ENCODE measurements at regions not wholly inside any gene's neighbourhood (a gene's known extent, or its start where the extent isn't known, plus 50 kb on each side); places are given as distances from the start of the nearest gene placed in this dataset.
"Not testable (repeated sequence)": the region's sequence is repeated elsewhere in the genome, so short reads cannot be mapped to it uniquely, and the experiment has no call there.

DNA sequence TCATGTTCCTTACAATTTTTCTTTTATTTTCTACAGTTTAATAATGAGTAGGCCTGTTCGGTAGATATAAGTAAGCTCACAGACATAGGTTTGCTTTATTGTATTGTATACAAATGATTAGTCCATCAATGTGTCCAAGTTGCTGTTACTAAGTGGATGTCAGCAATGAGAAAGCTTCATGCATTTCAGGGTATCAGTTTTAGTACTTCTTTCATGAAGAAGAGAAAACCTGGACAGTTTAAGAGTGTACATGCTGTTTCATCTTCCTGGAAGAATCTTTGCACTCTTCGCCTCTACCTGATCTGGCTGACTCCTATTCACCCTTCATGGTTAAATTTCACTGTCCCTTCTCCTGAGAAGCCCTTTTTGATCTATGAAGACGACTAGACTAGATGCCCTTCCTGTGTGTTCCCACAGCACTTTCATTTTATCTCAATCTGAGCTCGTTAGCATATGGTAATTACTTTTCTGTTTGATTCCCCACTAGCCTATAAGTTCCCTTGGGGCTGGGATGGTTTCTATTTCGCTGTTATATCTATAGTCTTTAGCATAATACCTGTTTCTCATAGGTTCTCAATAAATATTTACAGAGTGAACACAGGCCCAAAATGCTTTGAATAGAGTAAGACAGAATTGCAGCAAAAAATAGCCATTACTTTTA is 70.7 kb downstream of the CETN3 start:
- peaks cover 4% of the 10 kb centered on the region for H3K27me3 Mint-ChIP-seq
- no peak for DNase-seq
- ChIA-PET CTCF (no interaction called here), POLR2A (no interaction called here)
- H3K4me3 Mint-ChIP-seq = no peak overlapping the region
- no peaks in the 10 kb centered on the region for H3K36me3 Mint-ChIP-seq (ENCODE audit: low read depth)
- H3K9me3 Mint-ChIP-seq = no peaks in the 10 kb centered on the region
- no peaks in the 10 kb centered on the region for H3K4me1 Mint-ChIP-seq
- no peak overlapping the region for H3K27ac Mint-ChIP-seq

DNA sequence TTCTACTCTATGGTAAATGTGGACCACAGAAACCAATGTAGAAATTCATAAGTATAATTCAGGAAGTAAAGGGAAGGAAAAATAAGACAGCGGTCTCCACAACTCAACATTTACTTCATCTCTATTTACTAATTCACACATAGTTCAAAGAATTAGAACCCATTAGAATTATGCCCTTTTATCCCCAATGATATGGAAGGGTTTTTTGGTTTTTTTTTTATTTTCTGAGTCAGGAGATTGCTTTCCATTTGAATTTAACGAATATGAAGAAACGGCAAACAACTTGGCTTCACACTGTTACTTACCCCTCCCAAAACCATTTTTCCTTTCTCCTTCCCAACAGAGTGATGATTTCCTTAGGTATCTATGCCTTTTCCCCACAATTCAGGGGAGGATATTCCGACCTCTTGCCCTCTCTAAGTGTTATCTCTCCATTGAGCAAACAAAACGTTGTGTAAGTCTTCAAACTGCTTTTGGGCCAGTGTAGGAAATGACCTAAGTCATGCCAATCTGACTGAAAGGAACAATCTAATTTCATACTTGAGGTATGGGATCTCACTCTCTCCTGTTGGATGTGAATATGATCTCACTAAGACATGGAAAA is 72.0 kb downstream of the CETN3 start:
- Mint-ChIP-seq H3K36me3 (ENCODE audit: low read depth) (no peaks in the 10 kb centered on the region), H3K9me3 (no peaks in the 10 kb centered on the region), H3K27me3 (peaks cover 4% of the 10 kb centered on the region), H3K4me1 (no peaks in the 10 kb centered on the region), H3K4me3 (no peak overlapping the region), H3K27ac (no peak overlapping the region)
- DNase-seq = no peak
- ChIA-PET CTCF (no interaction called here), POLR2A (no interaction called here)

DNA sequence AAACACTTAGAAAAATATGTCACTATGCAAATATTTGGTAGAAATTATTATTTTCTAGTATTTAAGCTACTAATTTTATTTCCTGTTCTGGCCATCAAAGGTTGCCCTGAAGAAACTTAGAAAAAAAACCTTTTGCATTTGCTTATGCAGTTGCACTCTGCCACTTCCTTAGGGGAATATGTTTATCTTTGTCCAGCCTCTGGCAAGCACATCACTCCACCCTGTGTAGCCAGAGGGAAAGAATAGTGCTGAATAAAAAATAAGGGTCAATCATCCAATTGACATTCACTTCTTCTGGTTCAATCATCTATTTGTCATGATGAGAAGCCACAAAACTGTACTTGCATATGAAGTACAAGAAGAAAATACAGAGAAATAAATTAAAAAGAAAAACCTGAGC is 72.8 kb downstream of the CETN3 start:
- H3K27me3 Mint-ChIP-seq = peaks cover 4% of the 10 kb centered on the region
- DNase-seq = no peak
- H3K36me3 Mint-ChIP-seq (ENCODE audit: low read depth) = no peaks in the 10 kb centered on the region
- no peak overlapping the region for H3K27ac Mint-ChIP-seq
- no peaks in the 10 kb centered on the region for H3K9me3 Mint-ChIP-seq
- H3K4me3 Mint-ChIP-seq = no peak overlapping the region
- H3K4me1 Mint-ChIP-seq = no peaks in the 10 kb centered on the region
- CTCF ChIA-PET = no interaction called here
- POLR2A ChIA-PET = no interaction called here

DNA sequence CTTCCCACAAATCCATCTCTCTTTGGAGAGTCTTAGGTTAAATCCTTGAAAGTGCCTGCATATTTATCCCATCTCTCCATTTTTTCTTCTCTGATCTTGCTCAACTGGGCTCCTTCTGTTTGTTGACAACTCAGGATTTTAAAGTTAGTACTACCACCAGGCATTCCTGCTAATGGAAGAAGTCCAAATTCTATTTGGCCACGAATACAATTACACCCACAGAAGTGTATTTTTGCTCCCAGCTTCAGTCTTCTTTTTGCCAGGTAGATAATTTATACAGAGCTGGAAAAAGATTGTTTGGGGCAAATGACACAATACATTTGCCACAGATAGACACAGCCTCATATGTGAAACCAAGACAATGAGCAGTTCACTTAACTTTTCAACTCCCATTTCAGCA is 74.8 kb downstream of the CETN3 start:
- Mint-ChIP-seq H3K4me3 (no peak overlapping the region), H3K4me1 (no peaks in the 10 kb centered on the region), H3K9me3 (no peaks in the 10 kb centered on the region), H3K27ac (no peak overlapping the region), H3K27me3 (peaks cover 4% of the 10 kb centered on the region), H3K36me3 (ENCODE audit: low read depth) (no peaks in the 10 kb centered on the region)
- CTCF ChIA-PET = no interaction called here
- no peak for DNase-seq
- POLR2A ChIA-PET = no interaction called here

DNA sequence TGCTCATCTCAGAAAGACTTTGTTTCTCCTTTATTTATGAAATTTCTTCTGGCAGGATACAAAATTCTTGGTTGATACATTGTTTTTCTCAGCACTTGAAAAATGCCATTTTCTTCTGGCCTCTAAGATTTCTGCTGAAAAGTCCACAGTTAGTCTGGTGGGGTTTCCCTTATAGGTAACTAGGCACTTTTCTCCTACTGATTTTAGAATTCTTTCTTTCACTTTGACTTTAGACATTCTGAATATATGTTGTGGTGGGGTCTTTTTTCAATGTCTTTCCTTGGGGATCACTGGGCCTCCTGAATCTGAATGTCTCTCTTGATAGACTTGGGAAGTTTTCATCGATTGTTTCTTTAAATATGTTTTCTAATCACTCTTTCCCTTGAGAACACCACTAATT is 79.6 kb downstream of the CETN3 start:
- no peak overlapping the region for H3K4me3 Mint-ChIP-seq
- H3K9me3 Mint-ChIP-seq = no peaks in the 10 kb centered on the region
- H3K27ac Mint-ChIP-seq = no peak overlapping the region
- DNase-seq = no peak
- POLR2A ChIA-PET = no interaction called here
- CTCF ChIA-PET = interaction anchor here (1.0 kb wide), 1 partner anchor 14 kb away, joined by 3 read pairs; no protein-coding TSS in a partner anchor
- H3K4me1 Mint-ChIP-seq = no peaks in the 10 kb centered on the region
- no peaks in the 10 kb centered on the region for H3K36me3 Mint-ChIP-seq (ENCODE audit: low read depth)
- no peaks in the 10 kb centered on the region for H3K27me3 Mint-ChIP-seq

DNA sequence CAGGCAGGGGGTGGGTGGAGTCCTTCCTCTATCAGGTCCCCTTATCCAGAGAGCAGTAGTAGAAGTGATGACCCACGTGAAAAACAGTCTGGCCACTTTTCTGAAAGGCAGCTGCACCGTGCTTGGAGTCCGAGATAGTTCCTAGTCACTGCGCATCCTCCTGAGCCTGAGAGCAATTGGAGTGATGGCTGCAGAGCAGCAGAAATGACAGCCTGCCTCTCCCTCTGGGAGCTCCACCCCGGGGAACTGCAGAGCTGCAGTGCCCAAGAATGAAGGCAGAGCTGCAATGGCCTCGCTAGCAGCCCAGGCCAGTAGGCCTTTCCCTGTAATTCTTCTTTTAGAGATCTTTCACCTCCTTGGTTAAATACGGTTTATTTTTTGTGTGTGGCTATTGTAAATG is 82.6 kb downstream of the CETN3 start:
- no peaks in the 10 kb centered on the region for H3K36me3 Mint-ChIP-seq (ENCODE audit: low read depth)
- no peaks in the 10 kb centered on the region for H3K4me1 Mint-ChIP-seq
- no peak overlapping the region for H3K4me3 Mint-ChIP-seq
- H3K9me3 Mint-ChIP-seq = no peaks in the 10 kb centered on the region
- CTCF ChIA-PET = no interaction called here
- H3K27ac Mint-ChIP-seq = no peak overlapping the region
- peaks cover 2% of the 10 kb centered on the region for H3K27me3 Mint-ChIP-seq
- DNase-seq = no peak
- POLR2A ChIA-PET = no interaction called here

DNA sequence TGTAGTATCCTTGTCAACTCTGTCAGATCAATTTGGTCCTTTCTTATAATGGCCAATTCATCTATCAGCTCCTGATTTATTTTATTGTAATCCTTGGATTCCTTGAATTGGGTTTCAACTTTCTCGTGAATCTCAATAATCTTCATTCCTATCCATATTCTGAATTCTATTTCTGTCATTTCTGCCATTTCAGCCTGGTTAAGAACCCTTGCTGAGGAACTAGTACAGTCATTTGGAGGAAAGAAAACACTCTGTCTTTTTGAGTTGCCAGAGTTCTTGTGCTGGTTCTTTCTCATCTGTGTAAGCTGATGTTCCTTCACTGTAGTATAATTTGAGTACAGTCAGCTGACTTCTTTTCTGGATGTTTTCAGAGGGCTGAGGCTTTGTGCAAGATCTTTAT is 84.5 kb downstream of the CETN3 start:
- H3K27ac Mint-ChIP-seq = no peak overlapping the region
- POLR2A ChIA-PET = no interaction called here
- CTCF ChIA-PET = no interaction called here

DNA sequence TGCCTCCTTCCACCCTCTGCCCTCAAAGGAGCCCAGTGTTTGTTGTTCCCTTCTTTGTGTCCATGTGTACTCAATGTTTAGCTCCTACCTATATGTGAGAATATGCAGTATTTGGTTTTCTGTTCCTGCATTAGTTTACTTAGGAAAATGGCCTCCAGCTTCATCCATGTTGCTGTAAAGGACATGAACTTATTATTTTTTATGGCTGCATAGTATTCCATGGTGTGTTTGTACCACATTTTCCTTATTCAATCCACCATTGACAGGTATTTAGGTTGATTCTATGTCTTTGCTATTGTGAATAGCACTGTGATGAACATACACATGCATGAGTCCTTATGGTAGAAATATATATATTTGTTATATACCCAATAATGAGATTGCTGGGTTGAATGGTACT is 89.2 kb downstream of the CETN3 start:
- DNase-seq; H3K4me1 Mint-ChIP-seq; POLR2A ChIA-PET; H3K36me3 Mint-ChIP-seq (ENCODE audit: low read depth); CTCF ChIA-PET; H3K4me3 Mint-ChIP-seq; H3K9me3 Mint-ChIP-seq; H3K27me3 Mint-ChIP-seq; H3K27ac Mint-ChIP-seq: not testable (repeated sequence)

More for the DNA sequence above, 84.5 kb downstream of the CETN3 start:
- no peaks in the 10 kb centered on the region for H3K36me3 Mint-ChIP-seq (ENCODE audit: low read depth)
- H3K9me3 Mint-ChIP-seq = no peaks in the 10 kb centered on the region
- H3K27me3 Mint-ChIP-seq = peaks cover 2% of the 10 kb centered on the region
- DNase-seq = no peak
- no peak overlapping the region for H3K4me3 Mint-ChIP-seq
- H3K4me1 Mint-ChIP-seq = no peaks in the 10 kb centered on the region

DNA sequence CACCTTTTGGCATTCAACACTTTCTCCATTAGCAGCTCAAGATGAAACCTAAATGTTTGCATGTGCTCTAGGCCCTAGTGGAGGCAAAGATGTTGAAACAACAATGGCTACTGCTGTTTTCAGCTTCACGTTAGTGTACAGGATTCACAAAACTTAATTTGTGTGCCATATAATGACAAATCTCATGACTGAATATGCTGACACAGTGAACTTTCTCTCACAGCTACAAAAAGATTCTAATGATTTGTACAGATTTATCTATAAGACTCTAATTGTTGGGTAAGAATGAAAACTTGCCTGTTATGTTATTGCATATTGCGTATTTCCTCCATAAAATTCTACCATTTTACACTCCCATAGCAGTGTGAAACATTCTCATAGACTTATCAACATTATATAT is 97.5 kb downstream of the CETN3 start:
- no peaks in the 10 kb centered on the region for H3K9me3 Mint-ChIP-seq

DNA sequence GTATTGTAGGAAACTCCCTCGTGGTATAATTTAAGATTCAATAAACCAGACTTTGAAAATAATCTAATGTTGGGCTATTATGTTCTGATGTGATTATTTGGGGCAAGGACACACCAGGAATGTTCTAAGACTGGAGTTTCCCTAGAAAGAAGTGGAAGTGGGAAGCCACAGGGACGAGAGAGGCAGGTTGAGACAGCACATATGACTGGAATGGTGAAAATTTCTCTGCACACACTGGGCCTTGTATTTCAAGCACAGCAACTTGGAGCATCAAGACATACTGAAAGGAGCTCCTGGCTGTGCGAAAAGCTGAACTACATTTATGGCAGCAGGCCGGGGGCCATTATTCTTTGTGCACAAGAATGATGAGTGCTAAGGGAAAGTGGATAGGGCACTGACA is 98.2 kb downstream of the CETN3 start:
- Mint-ChIP-seq H3K4me1 (no peaks in the 10 kb centered on the region), H3K9me3 (no peaks in the 10 kb centered on the region), H3K4me3 (no peak overlapping the region), H3K36me3 (ENCODE audit: low read depth) (no peaks in the 10 kb centered on the region), H3K27ac (no peak overlapping the region), H3K27me3 (no peaks in the 10 kb centered on the region)
- DNase-seq = no peak
- POLR2A ChIA-PET = no interaction called here
- CTCF ChIA-PET = interaction anchor here (0.6 kb wide), 1 partner anchor 1581 kb away, joined by 3 read pairs; no protein-coding TSS in a partner anchor

More for the DNA sequence above, 97.5 kb downstream of the CETN3 start:
- DNase-seq = no peak
- POLR2A ChIA-PET = no interaction called here
- Mint-ChIP-seq H3K4me1 (no peaks in the 10 kb centered on the region), H3K36me3 (ENCODE audit: low read depth) (no peaks in the 10 kb centered on the region), H3K4me3 (no peak overlapping the region), H3K27me3 (no peaks in the 10 kb centered on the region), H3K27ac (no peak overlapping the region)
- CTCF ChIA-PET = interaction anchor here (0.6 kb wide), 1 partner anchor 1582 kb away, joined by 3 read pairs; no protein-coding TSS in a partner anchor

DNA sequence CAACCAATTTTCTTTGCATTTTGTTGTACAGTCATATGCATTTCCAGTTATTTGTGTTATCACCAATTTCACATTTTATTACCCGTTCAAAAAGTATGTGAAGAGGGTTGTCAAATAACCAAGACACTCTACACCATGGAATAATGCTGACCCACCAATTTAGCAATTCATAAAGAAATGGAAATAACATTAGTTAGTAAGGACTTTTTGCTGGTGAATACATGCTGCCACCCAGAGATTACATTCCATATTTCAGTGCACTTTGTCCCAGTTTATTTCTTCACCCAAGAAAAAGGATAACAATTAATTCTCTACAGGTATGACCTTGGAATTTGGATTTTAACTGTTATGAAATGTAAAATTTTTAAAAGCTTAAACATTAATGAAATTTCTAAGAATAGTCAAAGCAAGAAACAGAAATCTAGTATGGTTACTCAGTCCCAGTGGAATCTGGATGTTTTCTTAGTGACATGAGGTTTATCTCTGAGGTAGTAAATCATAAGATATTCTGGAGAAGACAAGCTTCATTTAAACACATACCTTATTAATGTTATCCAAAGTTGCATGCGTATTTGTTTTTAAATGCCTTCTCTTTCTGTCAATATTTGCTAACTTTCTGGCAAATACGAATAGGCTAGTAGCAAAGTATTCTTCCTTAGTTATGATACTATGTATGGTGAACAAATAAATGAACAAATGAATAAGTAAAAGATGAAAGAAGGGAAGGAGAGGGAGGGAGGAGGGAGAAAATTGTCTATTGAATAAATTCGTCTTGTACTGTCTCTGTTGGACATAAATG is 100.6 kb downstream of the CETN3 start:
- no peaks in the 10 kb centered on the region for H3K4me1 Mint-ChIP-seq
- POLR2A ChIA-PET = no interaction called here
- no peaks in the 10 kb centered on the region for H3K9me3 Mint-ChIP-seq
- H3K27ac Mint-ChIP-seq = no peak overlapping the region
- H3K27me3 Mint-ChIP-seq = peaks cover 6% of the 10 kb centered on the region
- DNase-seq = no peak
- CTCF ChIA-PET = no interaction called here
- no peaks in the 10 kb centered on the region for H3K36me3 Mint-ChIP-seq (ENCODE audit: low read depth)
- H3K4me3 Mint-ChIP-seq = no peak overlapping the region

DNA sequence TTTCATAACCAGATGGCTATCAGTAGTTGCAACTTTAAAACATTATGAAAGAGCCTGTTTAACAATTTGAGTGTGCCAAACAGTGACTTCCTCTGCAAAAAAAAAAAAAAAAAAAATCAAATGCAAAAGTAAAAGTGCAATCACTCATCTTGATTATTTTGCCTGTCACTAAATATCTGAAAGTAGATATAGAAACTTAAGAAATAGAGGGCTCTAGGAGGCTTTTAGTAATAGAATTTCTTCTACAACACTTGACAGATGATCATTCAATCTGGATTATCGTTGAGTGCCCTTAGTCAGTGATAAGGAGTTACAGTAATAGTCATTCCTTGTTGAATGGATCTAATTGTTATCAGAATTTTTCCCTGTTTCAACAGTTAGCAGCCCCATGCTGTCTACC is 101.8 kb downstream of the CETN3 start:
- H3K36me3 Mint-ChIP-seq (ENCODE audit: low read depth) = no peaks in the 10 kb centered on the region
- POLR2A ChIA-PET = no interaction called here
- H3K4me1 Mint-ChIP-seq = no peaks in the 10 kb centered on the region
- no peak overlapping the region for H3K27ac Mint-ChIP-seq
- CTCF ChIA-PET = no interaction called here
- H3K27me3 Mint-ChIP-seq = peaks cover 6% of the 10 kb centered on the region
- H3K4me3 Mint-ChIP-seq = no peak overlapping the region
- DNase-seq = no peak
- H3K9me3 Mint-ChIP-seq = no peaks in the 10 kb centered on the region

DNA sequence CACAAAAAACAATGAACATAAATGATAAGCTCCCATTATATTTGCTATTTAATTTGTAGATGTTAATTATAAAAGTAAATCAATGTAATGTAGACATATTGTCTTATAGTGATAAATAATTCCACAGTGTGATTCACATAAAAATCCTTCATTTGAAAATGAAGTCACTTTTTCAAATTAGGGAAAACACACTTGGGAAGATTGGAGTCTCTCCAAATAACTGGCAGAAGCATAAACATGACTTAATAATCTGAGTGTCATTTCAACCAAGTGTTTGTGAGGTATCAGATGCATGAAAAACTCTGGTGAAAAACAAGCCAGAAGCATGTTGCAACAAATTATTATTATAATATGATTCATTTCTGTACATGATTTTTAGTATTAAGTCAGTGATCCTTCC is 102.2 kb downstream of the CETN3 start:
- Mint-ChIP-seq H3K27ac (no peak overlapping the region), H3K27me3 (peaks cover 6% of the 10 kb centered on the region), H3K4me3 (no peak overlapping the region), H3K9me3 (no peaks in the 10 kb centered on the region), H3K36me3 (ENCODE audit: low read depth) (no peaks in the 10 kb centered on the region), H3K4me1 (no peaks in the 10 kb centered on the region)
- DNase-seq = no peak
- POLR2A ChIA-PET = no interaction called here
- CTCF ChIA-PET = no interaction called here

DNA sequence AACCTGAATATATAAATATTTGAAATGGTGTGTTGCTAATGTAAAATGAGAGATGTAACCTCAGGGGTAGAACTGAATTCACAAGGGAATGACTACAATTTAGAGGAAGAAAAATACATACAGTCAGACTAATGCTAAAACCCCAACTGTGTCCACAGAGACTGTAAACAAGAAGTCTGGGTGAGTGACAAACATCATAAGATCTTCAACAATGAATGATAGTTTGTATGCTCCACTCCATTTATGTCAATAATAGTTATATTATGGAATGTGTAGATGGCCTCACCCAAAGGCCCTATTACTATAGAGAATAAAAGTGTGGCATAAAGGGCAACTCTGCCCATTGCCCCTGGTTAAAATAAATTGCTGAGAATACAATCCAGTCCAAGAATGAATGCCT is 102.9 kb downstream of the CETN3 start:
- ChIA-PET POLR2A (no interaction called here), CTCF (no interaction called here)
- Mint-ChIP-seq H3K4me1 (no peaks in the 10 kb centered on the region), H3K4me3 (no peak overlapping the region), H3K27ac (no peak overlapping the region), H3K36me3 (ENCODE audit: low read depth) (no peaks in the 10 kb centered on the region), H3K27me3 (peaks cover 6% of the 10 kb centered on the region), H3K9me3 (no peaks in the 10 kb centered on the region)
- DNase-seq = no peak
